Inferior parietal cortex (tissue), 1 donor: ENCODE measurements at regions not wholly inside any gene's neighbourhood (a gene's known extent, or its start where the extent isn't known, plus 50 kb on each side); places are given as distances from the start of the nearest gene placed in this dataset.
"Not testable (repeated sequence)": the region's sequence is repeated elsewhere in the genome, so short reads cannot be mapped to it uniquely, and the experiment has no call there.

Experiments used
- DNase-seq: peaks from one replicate; pipeline ENCODE4 v3.0.0-alpha.2; 2016; ENCODE audit errors: extremely low spot score

- not testable (repeated sequence) for DNase-seq
Measured at GRCh38 chr9:85880507-85880906, 60.4 kb upstream of the NAA35 start.

GRCh38 chr9:85884256-85884655 is 56.7 kb upstream of the NAA35 start:
- no peak for DNase-seq

- no peak for DNase-seq
Measured at GRCh38 chr9:85890962-85891361, 50.0 kb upstream of the NAA35 start.
